GM21390 (cell line): ENCODE measurements at regions not wholly inside any gene's neighbourhood (a gene's known extent, or its start where the extent isn't known, plus 50 kb on each side); places are given as distances from the start of the nearest gene placed in this dataset.
A peak's percentile ranks its signal among the peaks of the same experiment; 100 is the strongest.

Experiments
- ATAC-seq: cut with Tn5 transposase; IDR thresholded peaks from one replicate; pipeline ENCODE4 v1.9.1; 2021; ENCODE audit not compliant: unreplicated experiment

GRCh38 chr4:153939570-153939969, 150.7 kb upstream of the SFRP2 start:
- ATAC-seq, result no peak

GRCh38 chr4:153938994-153939393, 150.1 kb upstream of the SFRP2 start:
- no peak for ATAC-seq

GRCh38 chr4:153937289-153937688, 148.4 kb upstream of the SFRP2 start:
- ATAC-seq, result no peak

- no peak for ATAC-seq
These were observed 147.2 kb upstream of the SFRP2 start for GRCh38 chr4:153936121-153936520.

GRCh38 chr4:153934688-153935017, 145.8 kb upstream of the SFRP2 start:
- ATAC-seq, result no peak

GRCh38 chr4:153933915-153934687, 145.2 kb upstream of the SFRP2 start:
- ATAC-seq, result no peak

GRCh38 chr4:153931804-153932203, 142.9 kb upstream of the SFRP2 start:
- ATAC-seq, result no peak

GRCh38 chr4:153929675-153930074, 140.8 kb upstream of the SFRP2 start:
- ATAC-seq, result no peak

- no peak for ATAC-seq
These were observed 138.6 kb upstream of the SFRP2 start for GRCh38 chr4:153927451-153927850.

- no peak for ATAC-seq
These were observed 133.3 kb upstream of the SFRP2 start for GRCh38 chr4:153922148-153922547.

- no peak for ATAC-seq
These were observed 130.8 kb upstream of the SFRP2 start for GRCh38 chr4:153919667-153920066.

- peak; percentile 97 for ATAC-seq
These were observed 127.4 kb upstream of the SFRP2 start for GRCh38 chr4:153916273-153916755.

- ATAC-seq, result no peak
These were observed 123.4 kb upstream of the SFRP2 start for GRCh38 chr4:153912301-153912700.

- ATAC-seq, result no peak
These were observed 120.8 kb upstream of the SFRP2 start for GRCh38 chr4:153909672-153910071.

- ATAC-seq, result no peak
These were observed 117.3 kb upstream of the SFRP2 start for GRCh38 chr4:153906231-153906630.

- no peak for ATAC-seq
These were observed 116.3 kb upstream of the SFRP2 start for GRCh38 chr4:153905231-153905630.

GRCh38 chr4:153904011-153904410, 115.1 kb upstream of the SFRP2 start:
- ATAC-seq, result no peak

GRCh38 chr4:153901220-153901619, 112.3 kb upstream of the SFRP2 start:
- no peak for ATAC-seq

- ATAC-seq, result no peak
These were observed 111.5 kb upstream of the SFRP2 start for GRCh38 chr4:153900426-153900825.

GRCh38 chr4:153890761-153891160, 101.9 kb upstream of the SFRP2 start:
- no peak for ATAC-seq

GRCh38 chr4:153887217-153887616, 98.3 kb upstream of the SFRP2 start:
- ATAC-seq, result no peak

GRCh38 chr4:153884325-153884724, 95.4 kb upstream of the SFRP2 start:
- no peak for ATAC-seq

GRCh38 chr4:153880983-153881382, 92.1 kb upstream of the SFRP2 start:
- no peak for ATAC-seq
